Spleen (tissue), 7 donors: ENCODE measurements at regions not wholly inside any gene's neighbourhood (a gene's known extent, or its start where the extent isn't known, plus 50 kb on each side); places are given as distances from the start of the nearest gene placed in this dataset.

ENCODE experiments used
- CTCF ChIP-seq, 11 experiments: fragments of 200-600 bp in 7 of 11; fragments of 450-650 bp in 4 of 11; sonication (generic) in 4 of 11; IDR thresholded peaks in 8 of 11; conservative IDR thresholded peaks in 3 of 11; 1 replicate in 7 of 11; 2 replicates in 4 of 11; pipeline versions ENCODE4 v1.4.0 to v1.8.0; 2016 to 2021; ENCODE audit warnings: antibody characterized with exemption in 11 of 11, inconsistent platforms in 4 of 11, mild to moderate bottlenecking in 1 of 11
- POLR2A ChIP-seq, 3 donors: fragments of 450-650 bp; IDR thresholded peaks; one replicate each; pipeline ENCODE4 v1.5.1; 2017; ENCODE audit warnings: antibody characterized with exemption in 3 of 3, mild to moderate bottlenecking in 1 of 3
- POLR2AphosphoS5 ChIP-seq, 3 donors: sonication (generic); formaldehyde crosslinking; IDR thresholded peaks; one replicate each; pipeline ENCODE4 v1.5.1; 2017; ENCODE audit warnings: antibody characterized with exemption in 3 of 3
- donor health status: DM: no; HTN: no; CAD: no; lungs with moderate emphysema.
- donor health status: DM: no; HTN: no; CAD: no.
- donor health status: DM: no; HTN: no; CAD: no.

GRCh38 chr10:78771260-78771659 lies 297.5 kb upstream of the ZMIZ1 start:
- TF ChIP-seq CTCF (IDR thresholded peaks at IDR 0.05 in 8 of 11, conservative IDR thresholded peaks at IDR 0.05 in 3 of 11) (no peak), POLR2AphosphoS5 (IDR thresholded peaks at IDR 0.05) (no peak), POLR2A (IDR thresholded peaks at IDR 0.05) (no peak)
